GM21515 (cell line): ENCODE measurements at regions not wholly inside any gene's neighbourhood (a gene's known extent, or its start where the extent isn't known, plus 50 kb on each side); places are given as distances from the start of the nearest gene placed in this dataset.
"Not testable (repeated sequence)": the region's sequence is repeated elsewhere in the genome, so short reads cannot be mapped to it uniquely, and the experiment has no call there.

Experiments
- ATAC-seq: cut with Tn5 transposase; IDR thresholded peaks from one replicate; pipeline ENCODE4 v1.9.1; 2021; ENCODE audit not compliant: unreplicated experiment

DNA sequence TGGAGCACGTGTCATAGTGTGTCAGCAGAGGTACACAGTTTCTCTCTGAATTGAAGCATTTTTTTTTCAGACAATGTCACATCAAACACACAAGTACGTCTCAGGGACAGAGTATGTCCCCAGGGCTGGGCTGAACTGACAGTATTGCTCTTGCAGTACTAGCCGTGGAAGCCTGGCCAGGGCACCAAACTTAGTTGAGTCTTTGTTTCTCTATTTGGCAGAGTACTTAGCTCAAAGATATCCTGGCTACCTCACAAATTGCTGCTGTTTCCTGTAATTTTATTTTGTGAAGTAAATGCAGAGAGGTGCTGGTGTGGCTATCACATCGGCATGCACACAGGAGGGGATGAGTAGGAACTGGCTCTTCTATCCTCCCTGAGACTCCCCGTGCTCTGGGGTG lies 691.6 kb upstream of the HS6ST1 start:
- ATAC-seq, result no peak

DNA sequence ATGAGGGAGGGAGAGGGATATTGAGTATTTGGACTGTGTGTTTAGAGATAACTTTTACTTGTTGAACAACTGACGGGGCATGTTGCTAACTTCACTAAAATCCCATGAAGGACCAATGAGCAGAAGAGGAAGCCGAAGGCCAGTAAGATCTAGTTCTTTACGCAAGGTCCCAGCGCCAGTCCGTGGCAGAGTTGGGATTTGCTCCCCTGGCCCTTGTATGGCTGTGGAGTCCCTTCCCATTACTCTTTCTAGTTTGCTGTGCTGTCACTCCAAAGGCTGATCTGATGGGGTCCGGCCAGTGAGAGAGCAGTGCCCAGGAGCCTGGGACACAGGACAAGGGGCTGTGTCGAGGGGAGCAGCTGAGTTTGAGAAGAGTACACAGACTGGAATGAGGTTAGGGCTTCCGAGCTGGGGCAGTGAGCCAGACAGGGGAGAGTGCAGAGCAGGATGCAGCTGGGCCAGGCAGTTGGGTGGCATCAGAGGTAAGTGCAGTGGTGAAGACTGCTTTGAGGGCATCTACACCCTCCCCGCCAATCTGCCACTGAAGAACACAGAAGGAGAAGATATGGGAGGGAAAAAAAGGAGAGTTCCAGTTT lies 692.9 kb upstream of the HS6ST1 start:
- ATAC-seq, result no peak

DNA sequence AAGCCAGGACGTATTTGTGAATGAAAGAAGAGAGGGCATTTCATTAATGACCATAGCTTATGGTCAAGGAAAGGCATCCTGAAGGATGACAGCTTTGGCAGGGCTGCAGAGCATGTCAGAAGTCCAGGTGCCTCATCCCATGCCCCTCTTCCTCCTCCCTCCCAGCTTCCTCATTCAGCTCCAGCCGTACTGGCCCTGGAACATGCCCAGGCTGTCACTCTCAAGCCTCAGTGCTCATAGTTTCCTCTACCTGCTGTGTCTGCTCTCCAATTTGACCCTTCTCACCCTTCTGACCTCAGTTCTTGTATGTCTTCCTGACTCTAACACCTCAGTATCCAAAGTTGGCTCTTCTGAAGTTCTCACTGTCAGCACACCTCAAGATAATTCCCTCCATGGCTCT lies 695.8 kb upstream of the HS6ST1 start:
- no peak for ATAC-seq

DNA sequence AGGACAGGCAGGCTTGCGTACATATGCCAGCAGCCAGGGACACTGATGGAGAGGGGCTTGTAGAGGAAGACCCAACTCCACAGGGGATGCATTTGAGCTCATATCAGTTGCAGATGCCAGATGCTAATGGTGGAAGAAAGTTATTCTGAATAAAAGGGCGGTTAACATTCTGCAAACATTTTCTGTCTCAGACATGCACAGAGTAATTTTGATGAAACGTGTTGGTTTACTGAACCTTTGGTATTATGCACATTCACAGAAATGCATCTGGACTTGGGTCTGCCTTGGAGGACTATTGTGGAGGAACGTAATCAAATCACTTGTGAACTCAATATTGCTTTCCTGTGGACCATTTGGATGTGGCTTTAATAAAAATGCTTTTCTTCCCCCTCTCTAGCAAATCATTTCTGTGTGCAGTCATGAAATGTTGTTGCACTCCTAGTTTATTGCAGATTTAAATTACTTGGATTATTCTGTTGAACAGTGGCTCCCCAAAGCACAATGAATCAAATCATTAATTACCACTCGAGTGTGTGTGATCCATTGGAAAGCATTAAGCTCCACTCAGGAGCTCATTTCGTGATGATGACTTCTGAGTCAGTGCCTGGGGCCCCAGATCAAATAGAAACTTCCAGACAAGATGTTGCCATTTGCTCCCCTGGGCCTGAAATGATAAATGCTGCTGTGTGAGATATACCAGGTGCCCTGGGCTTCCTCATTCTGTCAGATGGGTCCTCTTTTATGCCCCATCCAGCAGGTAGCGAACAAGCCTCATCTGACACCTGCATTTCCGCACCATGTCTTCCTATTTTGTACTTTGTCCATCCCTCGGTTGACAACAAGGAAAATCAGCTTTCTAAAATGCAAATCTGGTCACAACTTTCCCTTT lies 697.0 kb upstream of the HS6ST1 start:
- no peak for ATAC-seq

DNA sequence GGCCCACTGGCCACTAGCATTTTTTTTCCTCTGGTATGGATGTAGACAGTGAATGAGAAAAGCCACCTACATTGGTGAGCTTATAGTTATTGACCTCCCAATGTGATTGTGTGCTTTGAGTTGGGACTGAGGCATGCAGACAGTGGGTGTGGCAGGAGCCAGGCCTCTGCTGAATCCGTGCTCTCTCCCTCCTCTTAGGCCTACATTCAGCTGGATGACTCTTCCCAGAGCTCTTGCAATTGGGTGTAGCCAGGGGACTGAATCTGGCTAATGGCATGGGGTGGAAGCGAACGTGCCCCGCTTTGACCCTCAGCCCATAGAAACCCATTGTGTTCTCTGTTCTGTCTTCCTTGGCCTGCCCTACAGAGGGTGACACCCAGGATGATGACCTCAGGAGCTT lies 698.3 kb upstream of the HS6ST1 start:
- ATAC-seq, result no peak

DNA sequence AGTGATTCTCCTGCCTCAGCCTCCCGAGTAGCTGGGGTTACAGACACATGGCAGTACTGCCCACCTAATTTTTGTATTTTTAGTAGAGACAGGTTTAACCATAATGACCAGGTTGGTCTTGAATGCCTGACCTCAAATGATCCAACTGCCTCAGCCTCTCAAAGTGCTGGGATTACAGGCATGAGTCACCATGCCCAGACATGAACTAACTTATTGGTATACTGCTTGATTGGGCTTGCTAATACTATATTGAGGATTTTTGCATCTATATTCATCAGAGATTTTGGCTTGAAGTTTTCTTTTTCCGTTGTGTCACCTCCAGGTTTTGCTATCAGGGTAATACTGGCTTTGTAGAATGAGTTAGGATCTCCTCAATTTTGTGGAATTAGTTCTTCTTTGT lies 706.1 kb upstream of the HS6ST1 start:
- ATAC-seq, result no peak

DNA sequence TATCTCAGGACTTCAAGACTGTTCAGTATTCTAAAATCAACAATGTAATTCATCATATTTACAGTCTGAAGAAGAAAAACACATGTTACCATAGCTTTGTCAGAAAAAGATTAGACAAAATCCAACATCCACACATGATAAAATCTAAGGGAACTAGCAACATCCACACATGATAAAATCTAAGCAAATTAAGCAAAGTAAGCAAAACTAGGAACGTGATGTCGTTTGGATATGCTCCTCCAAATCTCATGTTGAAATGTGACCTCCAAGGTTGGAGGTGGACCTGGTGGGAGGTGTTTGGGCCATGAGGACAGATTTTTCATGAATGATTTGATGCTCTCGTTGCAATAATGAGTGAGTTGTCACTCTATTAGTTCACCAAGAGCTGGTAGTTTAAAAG lies 717.3 kb upstream of the HS6ST1 start:
- ATAC-seq, result no peak

DNA sequence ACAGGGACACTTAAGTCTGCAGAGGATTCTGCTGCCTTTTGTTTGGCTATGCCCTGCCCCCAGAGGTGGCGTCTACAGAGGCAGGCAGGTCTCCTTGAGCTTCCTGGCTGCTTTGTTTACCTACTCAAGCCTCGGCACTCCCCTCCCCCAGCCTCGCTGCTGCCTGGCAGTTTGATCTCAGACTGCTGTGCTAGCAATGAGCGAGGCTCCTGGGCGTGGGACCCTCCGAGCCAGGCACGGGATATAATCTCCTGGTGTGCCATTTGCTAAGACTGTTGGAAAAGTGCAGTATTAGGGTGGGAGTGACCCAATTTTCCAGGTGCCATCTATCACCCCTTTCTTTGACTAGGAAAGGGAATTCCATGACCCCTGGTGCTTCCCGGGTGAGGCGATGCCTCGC lies 725.0 kb upstream of the HS6ST1 start:
- ATAC-seq, result not testable (repeated sequence)

DNA sequence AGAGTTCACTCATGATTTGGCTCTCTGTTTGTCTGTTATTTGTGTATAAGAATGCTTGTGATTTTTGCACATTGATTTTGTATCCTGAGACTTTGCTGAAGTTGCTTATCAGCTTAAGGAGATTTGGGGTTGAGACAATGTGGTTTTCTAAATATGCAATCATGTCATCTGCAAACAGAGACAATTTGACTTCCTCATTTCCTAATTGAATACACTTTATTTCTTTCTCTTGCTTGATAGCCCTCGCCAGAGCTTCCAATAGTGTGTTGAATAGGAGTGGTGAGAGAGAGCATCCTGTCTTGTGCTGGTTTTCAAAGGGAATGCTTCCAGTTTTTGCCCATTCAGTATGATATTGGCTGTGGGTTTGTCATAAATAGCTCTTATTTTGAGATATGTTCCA lies 727.8 kb upstream of the HS6ST1 start:
- ATAC-seq, result not testable (repeated sequence)

DNA sequence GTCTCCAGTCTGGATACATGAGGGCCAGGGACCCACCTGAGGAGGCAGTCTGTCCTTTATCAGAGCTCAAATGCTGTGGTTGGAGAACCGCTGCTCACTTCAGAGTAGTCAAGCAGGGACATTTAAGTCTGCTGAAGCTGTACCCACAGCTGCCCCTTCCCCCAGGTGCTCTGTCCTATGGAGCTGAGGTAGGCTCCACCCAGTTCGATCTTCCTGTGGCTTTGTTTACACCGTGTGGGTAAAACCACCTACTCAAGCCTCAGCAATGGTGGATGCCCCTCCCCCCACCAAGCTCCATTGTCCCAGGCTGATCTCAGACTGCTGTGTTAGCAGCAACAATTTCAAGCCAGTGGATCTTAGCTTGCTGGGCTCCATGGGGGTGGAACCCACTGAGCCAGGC lies 731.4 kb upstream of the HS6ST1 start:
- ATAC-seq, result no peak

DNA sequence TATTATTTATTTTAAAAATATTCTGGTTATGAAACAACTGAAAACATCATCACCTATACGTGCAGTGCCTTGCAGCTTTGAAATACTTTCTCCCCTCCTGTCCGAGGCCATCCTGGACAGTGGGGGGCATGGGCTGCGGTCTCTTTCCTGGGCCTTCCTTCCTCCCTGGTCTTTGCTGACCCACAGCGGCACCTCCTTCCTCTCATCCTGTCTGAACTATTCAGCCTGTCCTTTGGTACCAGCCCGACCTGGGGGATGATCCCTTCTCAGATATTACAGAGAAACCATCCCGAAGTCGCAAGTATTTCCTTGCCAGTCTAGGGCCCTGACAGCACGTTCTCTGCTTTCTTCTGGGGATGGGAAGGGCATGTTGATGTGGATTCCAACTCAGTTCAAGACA lies 736.6 kb upstream of the HS6ST1 start:
- no peak for ATAC-seq

DNA sequence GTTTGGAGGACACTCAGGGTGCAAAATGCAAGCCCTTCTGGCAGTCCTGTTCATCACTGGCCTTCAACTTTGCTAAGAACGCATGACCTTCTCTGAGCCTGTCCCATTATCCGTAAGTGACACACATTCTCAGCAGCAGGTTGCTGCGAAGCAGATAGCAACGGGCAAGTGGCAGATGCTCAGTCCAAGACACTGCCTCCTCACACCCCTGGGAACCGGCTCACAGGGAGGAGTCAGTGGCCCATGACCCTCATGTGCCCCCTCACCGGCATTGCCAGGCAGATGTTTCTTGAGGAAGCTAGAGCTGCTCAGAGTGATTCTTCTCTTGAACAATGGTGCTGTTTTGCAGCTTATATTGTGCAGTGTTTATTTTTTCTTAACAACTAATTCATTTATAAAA lies 737.2 kb upstream of the HS6ST1 start:
- ATAC-seq, result no peak

DNA sequence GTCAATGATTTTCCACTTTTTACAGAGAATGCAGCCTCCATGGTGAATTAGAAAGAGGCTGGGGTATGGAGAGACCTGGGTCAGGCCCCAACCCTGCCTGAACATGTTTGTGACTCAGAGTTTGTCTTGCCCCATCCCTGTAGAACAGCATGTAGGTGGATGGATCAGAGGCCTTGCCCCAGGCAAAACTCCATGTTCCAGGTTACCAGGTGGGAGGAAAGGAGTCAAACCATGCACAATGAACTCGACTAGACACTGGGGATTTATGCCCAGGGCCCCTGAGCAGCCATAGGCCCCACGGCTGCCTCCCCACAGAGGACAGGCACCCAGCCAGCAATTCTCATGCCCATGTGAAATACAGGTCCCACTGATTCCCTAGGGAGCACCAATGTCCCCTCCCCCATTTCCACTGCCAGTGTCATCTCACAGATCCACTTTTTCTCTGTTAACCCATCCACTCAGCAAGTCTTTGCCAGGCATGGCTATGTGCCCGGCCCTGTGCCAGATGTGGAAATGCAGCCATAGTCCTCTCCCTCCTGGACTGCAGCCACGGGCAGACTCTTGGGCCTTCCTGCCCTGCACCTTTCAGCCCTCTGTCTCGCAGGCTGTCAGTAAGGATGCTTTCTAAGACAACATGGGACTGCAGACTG lies 737.8 kb upstream of the HS6ST1 start:
- no peak for ATAC-seq

DNA sequence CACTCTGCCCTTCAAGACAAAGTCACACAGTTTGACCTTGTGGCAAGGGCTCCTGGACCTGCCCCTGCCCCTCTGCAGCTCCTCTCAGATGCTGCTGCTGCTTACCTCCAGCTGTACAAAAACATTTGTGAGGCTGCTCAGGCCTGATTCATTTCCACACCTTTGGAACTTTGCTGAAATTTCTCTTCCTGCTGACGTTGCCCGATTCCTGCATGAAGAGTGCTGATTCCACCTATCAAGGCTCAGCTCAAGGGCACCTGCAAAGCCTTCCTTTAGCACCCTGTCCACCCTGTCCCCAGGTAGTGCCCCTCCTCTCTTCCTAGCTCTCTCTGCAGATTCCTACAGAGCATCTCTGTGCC lies 738.3 kb upstream of the HS6ST1 start:
- ATAC-seq, result no peak

DNA sequence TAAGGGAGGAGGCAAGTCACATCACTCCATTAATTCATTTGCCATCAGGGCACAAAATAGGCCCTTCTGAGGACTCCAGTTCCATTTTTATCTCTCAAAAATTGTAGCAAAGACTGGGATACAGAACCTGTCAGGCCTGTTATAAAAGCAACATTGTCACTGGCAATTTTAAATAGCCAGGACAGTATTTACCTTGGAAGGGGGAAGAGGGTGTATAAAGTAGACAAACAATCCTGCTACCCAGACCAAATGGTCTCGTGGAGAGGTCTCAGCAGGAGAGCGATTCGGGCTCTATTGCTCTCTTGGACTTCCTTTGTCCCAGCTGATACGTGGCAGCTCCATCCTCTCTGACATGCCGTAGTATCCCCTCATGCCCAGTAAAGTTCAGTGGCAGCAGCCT lies 740.3 kb upstream of the HS6ST1 start:
- ATAC-seq, result no peak

DNA sequence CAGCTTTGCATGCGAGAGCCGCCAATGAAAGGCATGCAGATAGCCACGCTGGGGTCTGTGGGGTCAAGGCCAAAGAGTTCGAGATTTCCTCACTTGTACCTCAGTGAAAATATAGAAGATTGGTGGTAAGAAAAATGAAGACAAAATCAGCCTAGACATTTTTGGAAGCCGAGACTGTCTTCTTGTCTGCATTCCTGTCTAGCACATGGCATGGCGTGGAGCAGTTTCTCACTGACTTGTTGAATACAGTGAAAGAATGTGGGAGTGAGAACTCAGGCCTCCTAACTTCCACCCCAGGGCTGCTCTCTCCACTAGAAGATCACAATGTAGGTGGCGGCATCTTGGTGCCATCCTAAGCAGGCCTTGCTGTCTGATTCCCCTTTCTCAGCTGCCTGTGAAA lies 740.8 kb upstream of the HS6ST1 start:
- no peak for ATAC-seq

DNA sequence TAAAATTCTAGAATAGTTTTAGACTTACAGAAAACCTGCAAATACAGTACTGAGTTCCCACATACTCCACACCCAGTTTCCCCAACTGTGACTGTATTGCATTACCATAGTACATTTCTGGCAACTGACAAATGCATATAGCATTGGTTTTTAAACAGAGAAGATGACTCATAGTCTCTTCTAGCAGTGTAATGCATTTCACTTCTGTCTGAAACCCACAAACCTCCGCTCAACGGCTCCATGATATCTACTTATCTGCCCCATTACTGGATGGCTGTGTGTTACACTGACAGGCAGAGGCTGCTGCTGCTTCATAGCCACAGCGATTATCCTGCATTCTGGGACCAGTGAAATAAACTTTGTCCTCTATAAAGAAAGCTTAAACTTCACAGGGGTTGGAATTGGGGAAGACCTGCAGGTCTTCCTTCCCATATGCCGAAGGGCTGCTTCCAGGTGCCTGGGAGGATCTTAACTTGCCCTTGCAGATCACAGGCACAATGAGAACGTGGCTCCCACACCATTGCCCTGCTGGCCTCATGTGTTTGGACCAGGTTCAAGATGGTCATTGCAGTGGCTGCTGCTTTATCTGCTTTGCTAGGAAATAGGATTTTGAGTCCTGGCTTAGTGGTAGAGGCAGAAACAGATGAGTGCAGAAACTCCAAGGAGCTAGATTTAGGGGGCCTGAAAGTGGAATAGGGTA lies 742.6 kb upstream of the HS6ST1 start:
- ATAC-seq, result no peak

DNA sequence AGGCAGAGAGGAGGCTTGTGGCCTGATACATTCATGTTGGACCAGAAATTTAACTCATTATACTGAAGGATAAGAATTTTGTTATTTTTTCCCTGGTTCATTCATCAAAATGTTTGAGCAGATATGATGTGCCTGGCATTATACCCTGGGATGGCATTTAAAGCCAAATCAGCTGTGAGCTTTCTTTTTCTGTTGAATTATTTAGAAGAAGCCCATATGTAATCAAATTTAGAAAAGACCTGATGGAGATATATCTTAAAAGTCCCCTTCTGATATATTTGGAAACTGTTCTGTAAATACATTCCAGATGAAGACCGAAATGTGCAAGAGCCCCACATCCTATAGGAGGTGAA lies 743.1 kb upstream of the HS6ST1 start:
- no peak for ATAC-seq

DNA sequence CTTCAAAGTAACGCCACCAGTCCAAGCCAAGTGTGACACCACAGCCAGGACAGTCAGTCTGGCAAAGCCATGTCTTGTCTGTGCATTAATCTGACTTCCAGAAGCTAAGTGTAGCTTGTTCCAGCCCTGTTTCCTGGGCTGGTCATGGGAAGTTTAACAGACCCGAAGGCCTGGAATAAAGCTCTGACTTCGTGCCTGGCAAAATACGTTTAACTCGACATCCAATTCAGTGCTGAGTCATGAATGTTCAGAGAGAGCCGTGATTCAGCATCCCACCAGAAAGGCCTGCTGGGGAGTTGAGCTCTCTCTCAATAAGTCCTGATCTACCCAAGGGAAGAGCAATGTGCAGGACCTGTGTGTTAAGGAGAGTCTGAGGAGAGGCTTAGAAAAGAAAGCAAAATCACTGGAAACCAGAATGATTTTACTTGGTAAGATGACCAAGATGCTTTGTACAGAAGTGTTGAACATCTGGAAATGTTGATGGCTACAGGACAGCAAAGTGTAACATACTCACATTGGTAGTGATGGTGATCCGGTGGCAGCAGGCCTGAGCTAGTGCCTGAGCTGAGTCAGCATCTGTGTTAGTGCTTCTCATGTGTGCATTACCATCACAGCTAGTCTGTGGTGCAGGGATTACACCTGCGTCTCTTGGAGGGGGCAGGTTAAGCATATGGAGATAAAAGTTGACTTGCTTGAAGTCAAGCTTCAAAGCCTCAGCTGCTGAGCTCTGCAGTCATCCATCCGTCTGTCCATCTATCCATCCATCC lies 743.7 kb upstream of the HS6ST1 start:
- no peak for ATAC-seq

DNA sequence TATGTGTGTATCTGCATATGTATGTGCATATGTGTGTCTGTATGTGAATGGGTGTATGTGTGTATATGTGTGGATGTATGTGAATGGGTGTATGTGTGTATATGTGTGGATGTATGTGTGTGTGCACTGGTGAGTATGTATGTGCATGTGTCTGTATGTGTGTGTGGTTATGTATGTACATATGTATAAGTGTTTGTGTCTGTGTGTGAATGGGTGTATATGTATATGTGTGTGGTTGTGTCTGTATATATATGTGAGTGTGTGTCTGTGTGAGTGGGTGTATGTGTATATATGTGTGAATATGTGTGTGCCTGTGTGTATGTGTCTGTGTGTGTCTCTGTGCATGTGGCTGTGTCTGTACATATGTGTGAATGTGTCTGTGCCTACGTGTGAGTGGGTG lies 748.4 kb upstream of the HS6ST1 start:
- no peak for ATAC-seq

DNA sequence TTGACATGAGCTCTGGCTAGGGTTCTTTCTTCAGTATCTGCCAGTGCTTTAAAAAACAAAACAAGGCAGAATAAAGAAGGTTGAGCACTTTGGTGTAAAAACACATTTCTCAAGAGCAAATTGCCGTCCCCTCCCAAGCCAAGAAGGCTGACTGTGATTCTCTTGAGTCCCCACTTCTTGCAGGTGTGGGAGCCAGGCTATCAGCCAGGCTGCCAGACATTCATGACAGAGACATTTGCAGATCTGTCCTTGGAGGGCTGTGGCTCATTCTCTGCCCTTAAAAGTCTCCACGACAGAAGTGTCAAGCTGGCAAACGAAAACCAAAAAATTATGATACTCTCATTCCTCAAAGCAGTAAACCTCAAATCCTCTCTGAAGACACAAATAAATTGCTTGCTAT lies 749.3 kb upstream of the HS6ST1 start:
- ATAC-seq, result no peak
